KMS-11 (cell line): ENCODE measurements at regions not wholly inside any gene's neighbourhood (a gene's known extent, or its start where the extent isn't known, plus 50 kb on each side); places are given as distances from the start of the nearest gene placed in this dataset.
"Not testable (repeated sequence)": the region's sequence is repeated elsewhere in the genome, so short reads cannot be mapped to it uniquely, and the experiment has no call there.

Source experiments
- H2AFZ ChIP-seq: fragments of 200-600 bp; sonication (generic); 2 replicates; pipeline ENCODE4 v1.6.1; 2016; ENCODE audit warnings: antibody characterized with exemption, mixed run types, low read depth
- H3K27ac ChIP-seq: fragments of 200-600 bp; sonication (generic); 2 replicates; pipeline ENCODE4 v1.6.1; 2016; ENCODE audit warnings: mild to moderate bottlenecking, mixed run types
- H3K27me3 ChIP-seq: fragments of 200-600 bp; sonication (generic); 2 replicates; pipeline ENCODE4 v1.6.1; 2017; ENCODE audit warnings: mild to moderate bottlenecking, low read depth, mixed run types, moderate library complexity; ENCODE audit not compliant: insufficient read depth
- H3K36me3 ChIP-seq: fragments of 200-600 bp; sonication (generic); 2 replicates; pipeline ENCODE4 v1.6.1; 2017; ENCODE audit warnings: mild to moderate bottlenecking, mixed run types; ENCODE audit not compliant: insufficient read depth
- H3K4me1 ChIP-seq: fragments of 200-600 bp; sonication (generic); 2 replicates; pipeline ENCODE4 v1.6.1; 2016; ENCODE audit warnings: mild to moderate bottlenecking, low read depth, mixed run types; ENCODE audit not compliant: poor library complexity, severe bottlenecking
- H3K4me2 ChIP-seq: fragments of 200-600 bp; sonication (generic); 2 replicates; pipeline ENCODE4 v1.7.0; 2016; ENCODE audit warnings: mild to moderate bottlenecking, mixed run types
- H3K4me3 ChIP-seq: fragments of 200-600 bp; sonication (generic); IDR thresholded peaks from 2 replicates; pipeline ENCODE4 v1.6.1; 2017; ENCODE audit warnings: low read depth, low read length, mixed read lengths; ENCODE audit not compliant: insufficient read depth
- H3K79me2 ChIP-seq: fragments of 200-600 bp; sonication (generic); 2 replicates; pipeline ENCODE4 v1.6.1; 2016; ENCODE audit warnings: low read depth, mixed run types; ENCODE audit not compliant: insufficient read depth
- H3K9ac ChIP-seq: fragments of 200-600 bp; sonication (generic); 2 replicates; pipeline ENCODE4 v1.6.1; 2016; ENCODE audit warnings: mild to moderate bottlenecking, mixed run types
- H4K20me1 ChIP-seq: fragments of 200-600 bp; sonication (generic); 2 replicates; pipeline ENCODE4 v1.6.1; 2016; ENCODE audit warnings: mild to moderate bottlenecking, mixed run types; ENCODE audit not compliant: insufficient read depth
- TF ChIP-seq, protein P1 (sequence below): fragments of 200-600 bp; sonication (generic); conservative IDR thresholded peaks from 2 replicates; pipeline ENCODE4 v1.6.1; 2017; ENCODE audit warnings: low read depth, mild to moderate bottlenecking, antibody characterized with exemption, low read length, moderate library complexity, mixed read lengths

DNA sequence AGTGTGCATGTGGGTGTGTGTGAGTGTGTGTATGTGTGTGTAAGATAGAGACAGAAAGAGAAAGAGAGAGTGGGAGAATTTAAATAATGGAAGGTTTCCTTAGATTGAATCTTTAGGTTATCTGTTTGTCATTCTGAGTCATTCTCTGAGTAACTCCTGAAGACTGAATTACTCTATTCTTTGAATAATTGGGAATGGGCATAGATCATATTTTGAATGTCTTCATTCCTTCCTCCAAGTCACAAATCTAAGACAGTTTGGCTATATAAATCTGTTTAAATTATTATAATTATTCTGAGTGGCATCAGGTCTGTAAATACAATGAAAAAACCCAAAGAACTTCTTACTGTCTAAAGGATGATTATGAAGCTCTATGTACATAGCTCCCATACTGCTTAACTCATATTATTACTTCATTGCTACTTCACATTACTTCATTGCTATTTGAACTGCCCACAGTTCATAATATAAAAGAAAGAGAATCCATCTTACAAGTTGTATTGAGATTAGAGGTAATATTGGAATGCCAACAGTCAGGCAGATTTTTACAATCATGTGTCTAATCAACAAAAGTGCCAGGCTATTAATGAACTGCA lies 346.6 kb upstream of the CCDC179 start:
- Histone ChIP-seq H4K20me1 (no peaks in the 10 kb centered on the region), H3K79me2 (no peaks in the 10 kb centered on the region), H3K4me3 (no peak overlapping the region), H2AFZ (no peak overlapping the region), H3K4me2 (no peak overlapping the region), H3K27ac (no peak overlapping the region), H3K4me1 (no peaks in the 10 kb centered on the region), H3K9ac (no peak overlapping the region), H3K36me3 (no peaks in the 10 kb centered on the region), H3K27me3 (no peaks in the 10 kb centered on the region)
- TF ChIP-seq, protein P1, sequence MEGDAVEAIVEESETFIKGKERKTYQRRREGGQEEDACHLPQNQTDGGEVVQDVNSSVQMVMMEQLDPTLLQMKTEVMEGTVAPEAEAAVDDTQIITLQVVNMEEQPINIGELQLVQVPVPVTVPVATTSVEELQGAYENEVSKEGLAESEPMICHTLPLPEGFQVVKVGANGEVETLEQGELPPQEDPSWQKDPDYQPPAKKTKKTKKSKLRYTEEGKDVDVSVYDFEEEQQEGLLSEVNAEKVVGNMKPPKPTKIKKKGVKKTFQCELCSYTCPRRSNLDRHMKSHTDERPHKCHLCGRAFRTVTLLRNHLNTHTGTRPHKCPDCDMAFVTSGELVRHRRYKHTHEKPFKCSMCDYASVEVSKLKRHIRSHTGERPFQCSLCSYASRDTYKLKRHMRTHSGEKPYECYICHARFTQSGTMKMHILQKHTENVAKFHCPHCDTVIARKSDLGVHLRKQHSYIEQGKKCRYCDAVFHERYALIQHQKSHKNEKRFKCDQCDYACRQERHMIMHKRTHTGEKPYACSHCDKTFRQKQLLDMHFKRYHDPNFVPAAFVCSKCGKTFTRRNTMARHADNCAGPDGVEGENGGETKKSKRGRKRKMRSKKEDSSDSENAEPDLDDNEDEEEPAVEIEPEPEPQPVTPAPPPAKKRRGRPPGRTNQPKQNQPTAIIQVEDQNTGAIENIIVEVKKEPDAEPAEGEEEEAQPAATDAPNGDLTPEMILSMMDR: no peak

DNA sequence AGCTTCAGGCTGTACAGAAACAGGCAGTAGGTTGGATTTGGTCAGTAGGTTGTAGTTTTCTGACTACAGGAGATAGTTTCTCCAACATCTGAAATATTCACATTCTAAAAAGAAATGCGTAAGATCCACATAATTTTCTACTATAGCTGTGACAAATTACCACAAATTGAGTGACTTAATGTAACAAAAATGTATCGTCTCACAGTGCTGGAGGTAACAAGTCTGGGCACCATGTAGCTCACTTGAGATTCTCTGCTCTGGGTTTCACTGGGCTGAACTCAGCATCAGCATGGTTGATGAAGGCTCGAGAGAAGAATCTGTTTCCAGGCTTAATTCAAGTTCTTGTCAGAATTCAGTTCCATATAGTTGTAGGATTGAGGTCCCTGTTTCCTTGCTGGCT lies 350.9 kb upstream of the CCDC179 start:
- no peak overlapping the region for H3K27ac ChIP-seq
- no peak overlapping the region for H2AFZ ChIP-seq

DNA sequence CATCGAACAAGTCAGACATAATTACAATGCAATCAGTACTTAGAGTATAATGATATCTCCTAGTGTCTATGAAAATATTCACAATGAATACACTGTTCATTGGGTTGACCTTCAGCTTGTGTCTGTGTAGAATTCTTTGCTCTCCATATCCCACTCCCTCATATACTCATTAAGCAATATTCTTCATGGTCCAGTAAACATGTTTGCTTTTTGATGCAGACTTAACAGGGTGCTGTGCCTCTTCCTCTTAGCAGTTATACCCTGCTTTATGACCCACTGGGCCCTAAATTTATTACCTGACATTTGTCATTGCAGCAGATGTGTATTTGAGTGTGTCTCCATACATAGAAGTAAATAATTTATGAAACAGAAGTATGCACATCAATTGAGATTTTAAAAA lies 352.5 kb upstream of the CCDC179 start:
- Histone ChIP-seq H3K36me3 (no peaks in the 10 kb centered on the region), H3K4me2 (no peak overlapping the region), H3K27me3 (no peaks in the 10 kb centered on the region), H3K9ac (no peak overlapping the region), H3K4me3 (no peak overlapping the region), H3K4me1 (no peaks in the 10 kb centered on the region), H2AFZ (no peak overlapping the region), H4K20me1 (no peaks in the 10 kb centered on the region), H3K27ac (no peak overlapping the region), H3K79me2 (no peaks in the 10 kb centered on the region)
- TF ChIP-seq, protein P1: no peak

More for the DNA sequence above, 350.9 kb upstream of the CCDC179 start:
- Histone ChIP-seq H3K9ac (no peak overlapping the region), H3K4me2 (no peak overlapping the region), H3K79me2 (no peaks in the 10 kb centered on the region), H3K27me3 (no peaks in the 10 kb centered on the region), H3K4me1 (no peaks in the 10 kb centered on the region), H4K20me1 (no peaks in the 10 kb centered on the region), H3K4me3 (no peak overlapping the region), H3K36me3 (no peaks in the 10 kb centered on the region)
- TF ChIP-seq, protein P1: no peak

DNA sequence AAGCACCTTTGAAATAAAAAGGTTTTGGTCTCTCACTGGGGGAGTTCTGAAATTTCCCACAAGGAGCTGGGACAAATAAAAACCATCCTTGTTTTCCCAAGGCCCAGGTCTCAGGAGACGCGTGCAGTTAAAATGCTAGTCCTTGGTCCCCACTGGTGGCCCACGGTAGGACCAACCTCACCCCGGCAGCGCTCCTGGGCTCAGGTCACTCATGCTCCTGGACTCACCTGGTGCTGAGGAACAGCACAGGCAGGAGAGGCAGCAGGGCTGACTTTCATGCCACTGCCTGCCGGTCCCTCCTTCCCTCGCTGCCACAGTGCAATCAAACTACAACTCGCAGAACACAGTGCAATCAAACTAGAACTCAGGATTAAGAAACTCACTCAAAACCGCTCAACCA lies 356.8 kb upstream of the CCDC179 start:
- Histone ChIP-seq H2AFZ (no peak overlapping the region), H3K4me1 (no peaks in the 10 kb centered on the region), H3K4me2 (no peak overlapping the region), H3K4me3 (no peak overlapping the region), H3K27ac (no peak overlapping the region), H3K9ac (no peak overlapping the region), H3K27me3 (no peaks in the 10 kb centered on the region), H3K79me2 (no peaks in the 10 kb centered on the region), H3K36me3 (no peaks in the 10 kb centered on the region), H4K20me1 (no peaks in the 10 kb centered on the region)
- TF ChIP-seq, protein P1: no peak

DNA sequence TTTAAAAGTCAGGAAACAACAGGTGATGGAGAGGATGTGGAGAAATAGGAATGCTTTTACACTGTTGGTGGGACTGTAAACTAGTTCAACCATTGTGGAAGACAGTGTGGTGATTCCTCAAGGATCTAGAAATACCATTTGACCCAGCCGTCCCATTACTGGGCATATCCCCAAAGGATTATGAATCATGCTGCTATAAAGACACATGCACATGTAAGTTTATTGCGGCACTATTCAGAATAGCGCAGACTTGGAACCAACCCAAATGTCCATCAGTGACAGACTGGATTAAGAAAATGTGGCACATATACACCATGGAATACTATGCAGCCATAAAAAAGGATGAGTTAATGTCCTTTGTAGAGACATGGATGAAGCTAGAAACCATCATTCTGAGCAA lies 359.8 kb upstream of the CCDC179 start:
- not testable (repeated sequence) for H3K27me3 ChIP-seq, H3K27ac ChIP-seq, H3K79me2 ChIP-seq, H3K9ac ChIP-seq, H3K4me2 ChIP-seq, H3K4me3 ChIP-seq, H2AFZ ChIP-seq, H4K20me1 ChIP-seq, H3K36me3 ChIP-seq, H3K4me1 ChIP-seq
